Suprapubic skin (tissue), 4 donors: ENCODE measurements at regions not wholly inside any gene's neighbourhood (a gene's known extent, or its start where the extent isn't known, plus 50 kb on each side); places are given as distances from the start of the nearest gene placed in this dataset.

Experiments
- DNase-seq, 2 donors: peaks; one replicate each; pipeline ENCODE4 v3.0.0-alpha.2; 2019; ENCODE audit warnings: low spot score in 2 of 2
- H3K27ac ChIP-seq: fragments of 200-600 bp; sonication (generic); one replicate; pipeline ENCODE4 v1.5.1; 2019
- H3K27me3 ChIP-seq: fragments of 200-600 bp; sonication (generic); one replicate; pipeline ENCODE4 v1.5.1; 2019
- H3K36me3 ChIP-seq: fragments of 200-600 bp; sonication (generic); one replicate; pipeline ENCODE4 v1.5.1; 2019
- H3K4me1 ChIP-seq: fragments of 200-600 bp; sonication (generic); one replicate; pipeline ENCODE4 v1.5.1; 2019
- H3K4me3 ChIP-seq: fragments of 200-600 bp; sonication (generic); one replicate; pipeline ENCODE4 v1.5.1; 2019; ENCODE audit warnings: mild to moderate bottlenecking
- H3K9me3 ChIP-seq: fragments of 200-600 bp; sonication (generic); one replicate; pipeline ENCODE4 v1.5.1; 2019
- CTCF ChIP-seq, 2 donors: fragments of 200-600 bp in 1 of 2; fragments of 450-650 bp in 1 of 2; sonication (generic) in 1 of 2; IDR thresholded peaks; one replicate each; pipeline ENCODE4 v1.5.1; 2016 to 2019; ENCODE audit warnings: antibody characterized with exemption in 2 of 2, mild to moderate bottlenecking in 1 of 2, moderate library complexity in 1 of 2
- EP300 ChIP-seq: sonication (generic); formaldehyde crosslinking; IDR thresholded peaks from one replicate; pipeline ENCODE4 v1.6.1; 2017; ENCODE audit warnings: antibody characterized with exemption
- POLR2A ChIP-seq, 2 donors: fragments of 450-650 bp; IDR thresholded peaks; one replicate each; pipeline ENCODE4 v1.6.1; 2017; ENCODE audit warnings: antibody characterized with exemption in 2 of 2, mild to moderate bottlenecking in 2 of 2, moderate library complexity in 2 of 2
- POLR2AphosphoS5 ChIP-seq, 3 donors: sonication (generic); formaldehyde crosslinking; IDR thresholded peaks; one replicate each; pipeline ENCODE4 v1.6.1; 2017; ENCODE audit warnings: antibody characterized with exemption in 3 of 3
- WGBS: methylation state at CpG from one replicate; pipeline ENCODE4 v1.1.5; 2018; 5-methylcytosine and 5-hydroxymethylcytosine counted together

- H3K27ac ChIP-seq, result no peak overlapping the region
- WGBS, result 74% methylated on average over 7 of the region's 7 CpGs
- no peaks in the 10 kb centered on the region for H3K4me1 ChIP-seq
- H3K4me3 ChIP-seq, result no peak overlapping the region
- no peaks in the 10 kb centered on the region for H3K27me3 ChIP-seq
- TF ChIP-seq CTCF (IDR thresholded peaks at IDR 0.05) (no peak), EP300 (no peak), POLR2A (IDR thresholded peaks at IDR 0.05) (no peak), POLR2AphosphoS5 (IDR thresholded peaks at IDR 0.05) (no peak)
- H3K36me3 ChIP-seq, result no peaks in the 10 kb centered on the region
- no peaks in the 10 kb centered on the region for H3K9me3 ChIP-seq
- no peak for DNase-seq
Measured at GRCh38 chr5:19388391-19388790, 599.6 kb downstream of the CDH18 start.

GRCh38 chr5:19401032-19401431, 587.0 kb downstream of the CDH18 start:
- no peak overlapping the region for H3K27ac ChIP-seq
- no peaks in the 10 kb centered on the region for H3K27me3 ChIP-seq
- TF ChIP-seq POLR2A (IDR thresholded peaks at IDR 0.05), result no peak
- TF ChIP-seq POLR2AphosphoS5 (IDR thresholded peaks at IDR 0.05), result no peak
- no peak for TF ChIP-seq CTCF (IDR thresholded peaks at IDR 0.05)
- TF ChIP-seq EP300, result no peak
- DNase-seq, result no peak
- WGBS, result 40% methylated on average over 1 of the region's 1 CpG
- H3K4me1 ChIP-seq, result no peaks in the 10 kb centered on the region
- H3K9me3 ChIP-seq, result peaks cover 6% of the 10 kb centered on the region
- H3K4me3 ChIP-seq, result no peak overlapping the region
- no peaks in the 10 kb centered on the region for H3K36me3 ChIP-seq

DNA sequence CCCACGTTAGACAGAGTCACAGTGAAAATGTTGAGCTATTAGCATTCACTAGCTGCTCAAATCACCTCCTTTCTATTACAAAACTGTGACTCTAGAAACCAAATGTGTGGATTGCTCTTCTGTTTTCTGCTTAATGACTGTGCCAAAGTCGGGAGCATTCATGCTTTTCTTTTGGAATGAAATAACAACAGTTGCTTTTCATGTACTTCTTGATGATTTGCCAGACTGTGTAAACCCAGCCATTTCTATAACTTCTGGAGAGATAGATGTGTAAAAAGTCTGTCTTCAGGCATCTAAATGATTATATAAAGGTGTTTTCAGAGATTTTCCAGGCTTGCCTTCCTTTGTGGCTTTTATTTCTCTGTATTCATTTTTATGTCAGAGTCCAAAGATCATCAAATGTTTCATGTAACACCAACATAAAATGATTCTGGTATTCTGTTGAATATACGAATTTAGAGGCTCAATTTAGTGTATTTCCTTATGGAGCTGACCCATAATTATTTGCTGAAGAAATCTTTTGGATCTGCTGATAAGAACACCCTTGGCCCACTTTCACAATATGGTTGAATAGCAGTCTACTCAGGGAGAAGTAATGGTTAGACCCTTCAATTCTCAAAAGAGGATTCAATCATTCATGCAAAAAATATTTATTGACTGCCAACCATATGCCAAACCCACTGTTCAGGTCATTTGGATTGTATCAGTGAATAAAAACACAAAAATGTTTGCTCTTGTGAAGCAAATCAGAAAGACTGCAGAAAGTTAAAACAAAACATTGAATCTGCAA, 581.2 kb downstream of the CDH18 start:
- Histone ChIP-seq H3K9me3 (no peaks in the 10 kb centered on the region), H3K4me3 (no peak overlapping the region), H3K27ac (no peak overlapping the region), H3K36me3 (no peaks in the 10 kb centered on the region), H3K4me1 (no peaks in the 10 kb centered on the region), H3K27me3 (no peaks in the 10 kb centered on the region)
- no peak for DNase-seq
- TF ChIP-seq POLR2A (IDR thresholded peaks at IDR 0.05) (no peak), CTCF (IDR thresholded peaks at IDR 0.05) (no peak), EP300 (no peak), POLR2AphosphoS5 (IDR thresholded peaks at IDR 0.05) (no peak)
- WGBS, result 36% methylated on average over 3 of the region's 3 CpGs

- no peak overlapping the region for H3K27ac ChIP-seq
- H3K27me3 ChIP-seq, result no peaks in the 10 kb centered on the region
- no peaks in the 10 kb centered on the region for H3K4me1 ChIP-seq
- WGBS, result 91% methylated on average over 3 of the region's 3 CpGs
- no peak overlapping the region for H3K4me3 ChIP-seq
- no peak for DNase-seq
- no peaks in the 10 kb centered on the region for H3K9me3 ChIP-seq
- no peaks in the 10 kb centered on the region for H3K36me3 ChIP-seq
- TF ChIP-seq POLR2A (IDR thresholded peaks at IDR 0.05), result no peak
- TF ChIP-seq EP300, result no peak
- no peak for TF ChIP-seq CTCF (IDR thresholded peaks at IDR 0.05)
- TF ChIP-seq POLR2AphosphoS5 (IDR thresholded peaks at IDR 0.05), result no peak
Measured at GRCh38 chr5:19408149-19408548, 579.9 kb downstream of the CDH18 start.

- DNase-seq, result no peak
- Histone ChIP-seq H3K36me3 (no peaks in the 10 kb centered on the region), H3K4me3 (no peak overlapping the region), H3K27ac (no peak overlapping the region), H3K9me3 (no peaks in the 10 kb centered on the region), H3K4me1 (no peaks in the 10 kb centered on the region), H3K27me3 (no peaks in the 10 kb centered on the region)
- 92% methylated on average over 3 of the region's 3 CpGs for WGBS
- no peak for TF ChIP-seq POLR2A (IDR thresholded peaks at IDR 0.05)
- no peak for TF ChIP-seq POLR2AphosphoS5 (IDR thresholded peaks at IDR 0.05)
- no peak for TF ChIP-seq EP300
- TF ChIP-seq CTCF (IDR thresholded peaks at IDR 0.05), result no peak
Measured at GRCh38 chr5:19411936-19412335, 576.1 kb downstream of the CDH18 start.
